ENCODE measurements at regions not wholly inside any gene's neighbourhood (a gene's known extent, or its start where the extent isn't known, plus 50 kb on each side); places are given as distances from the start of the nearest gene placed in this dataset.

GRCh38 chr3:101072300-101072699 lies 79.1 kb upstream of the ABI3BP start:
- intact Hi-C loops (cut with micrococcal nuclease) (loop anchor here (1.0 to 2.0 kb wide), 3 partner anchors 36 to 173 kb away; no protein-coding TSS in a partner anchor), dilution Hi-C loops (cut with MboI; ENCODE audit: extremely low pct_ligation_motif_present, low sequenced_read_pairs) (no loop called here)
- BruUV-seq (replicated peaks): no TSS peak
- H3K4me3 ChIP-seq (replicated peaks in 1 of 3; ENCODE audit: insufficient read depth in 1 of 3, low read depth in 1 of 3, low read length in 3 of 3): peak overlapping the region in 1 of 3 experiments; percentile 40
- no peaks in the 10 kb centered on the region for H3K79me2 ChIP-seq (ENCODE audit: control insufficient read depth, insufficient read depth, low read length)
- peak; percentile 35 for TF ChIP-seq GATA2 (IDR thresholded peaks at IDR 0.05; ENCODE audit: insufficient read depth, insufficient read length, low read depth, low read length)
- TF ChIP-seq FOS (IDR thresholded peaks at IDR 0.05; ENCODE audit: borderline replicate concordance, insufficient read depth, low read length): peak; percentile 52
- TF ChIP-seq MAX (IDR thresholded peaks at IDR 0.05; ENCODE audit: insufficient read depth, insufficient read length): no peak
- peak; percentile 74 for TF ChIP-seq POLR2AphosphoS5 (IDR thresholded peaks at IDR 0.05; ENCODE audit: insufficient read depth, low read depth, low read length)
- TF ChIP-seq CTCF (IDR thresholded peaks at IDR 0.05; ENCODE audit: extremely low read depth in 1 of 2, insufficient read depth in 1 of 2, low read depth in 1 of 2, low read length in 2 of 2): no peak
- TF ChIP-seq MYC (IDR thresholded peaks at IDR 0.05; ENCODE audit: low read depth, low read length): no peak
- peak; percentile 74 for TF ChIP-seq POLR2A (IDR thresholded peaks at IDR 0.05; ENCODE audit: low read depth, low read length)
- peak; percentile 94 for DNase-seq (ENCODE audit: low read depth, low spot score)
- no peaks in the 10 kb centered on the region for H3K9me1 ChIP-seq (replicated peaks; ENCODE audit: control insufficient read depth, extremely low read depth, insufficient read depth, low read length)
- peak overlapping the region; percentile 73 for H3K9ac ChIP-seq (replicated peaks; ENCODE audit: extremely low read depth, insufficient read depth, low read length)
- peak overlapping the region; percentile 88 for H3K4me2 ChIP-seq (ENCODE audit: insufficient read depth, low read length)
- H3K4me1 ChIP-seq (ENCODE audit: control insufficient read depth, extremely low read depth, insufficient read depth, low read length): peaks cover 50% of the 10 kb centered on the region
- ChIA-PET CTCF (interaction anchor here (1.5 to 2.5 kb wide), 5 partner anchors 8 to 179 kb away, joined by 3 to 29 read pairs (median 5); no protein-coding TSS in a partner anchor), POLR2A (no interaction called here)
- H3K27me3 ChIP-seq (ENCODE audit: control insufficient read depth in 2 of 2, insufficient read depth in 2 of 2, low read length in 2 of 2): no peaks in the 10 kb centered on the region
- no peaks in the 10 kb centered on the region for H4K20me1 ChIP-seq (replicated peaks; ENCODE audit: control insufficient read depth, extremely low read depth, insufficient read depth, low read length)
- H3K36me3 ChIP-seq (ENCODE audit: control insufficient read depth in 2 of 2, extremely low read depth in 1 of 2, insufficient read depth in 2 of 2, low read length in 2 of 2): no peaks in the 10 kb centered on the region
- no peaks in the 10 kb centered on the region for H3K9me3 ChIP-seq (replicated peaks; ENCODE audit: control insufficient read depth, insufficient read depth, low read length)
- H2AFZ ChIP-seq (ENCODE audit: low read depth, low read length): no peak overlapping the region
- H3K27ac ChIP-seq (ENCODE audit: insufficient read depth, low read depth, low read length): peak overlapping the region; percentile 88
- FAIRE-seq: peak; percentile 76
